HG03565 (cell line): ENCODE measurements at regions not wholly inside any gene's neighbourhood (a gene's known extent, or its start where the extent isn't known, plus 50 kb on each side); places are given as distances from the start of the nearest gene placed in this dataset.

Experiments
- ATAC-seq: cut with Tn5 transposase; IDR thresholded peaks from one replicate; pipeline ENCODE4 v1.9.1; 2021; ENCODE audit warnings: mild to moderate bottlenecking, moderate library complexity; ENCODE audit not compliant: unreplicated experiment

GRCh38 chr2:177138823-177139222 is 73.8 kb upstream of the HNRNPA3 start:
- ATAC-seq = no peak

- no peak for ATAC-seq
These were observed 70.7 kb upstream of the HNRNPA3 start for GRCh38 chr2:177141866-177142265.

- ATAC-seq = no peak
These were observed 69.2 kb upstream of the HNRNPA3 start for GRCh38 chr2:177143444-177143843.

- no peak for ATAC-seq
These were observed 65.4 kb upstream of the HNRNPA3 start for GRCh38 chr2:177147093-177147694.

- no peak for ATAC-seq
These were observed 64.7 kb upstream of the HNRNPA3 start for GRCh38 chr2:177147834-177148445.

GRCh38 chr2:177148477-177149154 is 64.0 kb upstream of the HNRNPA3 start:
- ATAC-seq = peak; percentile 66

- ATAC-seq = no peak
These were observed 63.5 kb upstream of the HNRNPA3 start for GRCh38 chr2:177149155-177149503.

GRCh38 chr2:177153805-177154204 is 58.8 kb upstream of the HNRNPA3 start:
- ATAC-seq = no peak

- ATAC-seq = no peak
These were observed 57.8 kb upstream of the HNRNPA3 start for GRCh38 chr2:177154809-177155208.

GRCh38 chr2:177155631-177156030 is 57.0 kb upstream of the HNRNPA3 start:
- no peak for ATAC-seq

GRCh38 chr2:177161741-177162460 is 50.7 kb upstream of the HNRNPA3 start:
- ATAC-seq = no peak
